Naive thymus-derived CD8-positive, alpha-beta T cell (primary cell): ENCODE measurements at regions not wholly inside any gene's neighbourhood (a gene's known extent, or its start where the extent isn't known, plus 50 kb on each side); places are given as distances from the start of the nearest gene placed in this dataset.
"Not testable (repeated sequence)": the region's sequence is repeated elsewhere in the genome, so short reads cannot be mapped to it uniquely, and the experiment has no call there.

Source experiments
- ATAC-seq, 2 donors: fragments of 150-1000 bp; cut with Tn5 transposase in 1 of 2; sonication (Bioruptor Pico), chemical (Tn5 transposase) in 1 of 2; 1 replicate in 1 of 2; 2 replicates in 1 of 2; pipeline ENCODE4 v1.10.0; 2021; ENCODE audit warnings: mild to moderate bottlenecking in 2 of 2, moderate library complexity in 2 of 2
- POLR2A ChIA-PET: fragments of 350-600 bp; sonication (Branson Sonifier 250); formaldehyde crosslinking; loops from one replicate; lab custom pipeline; 2021; ENCODE audit warnings: antibody characterized with exemption; lab: Charles Lee
- DNase-seq, 10 donors: peaks; one replicate each; pipeline versions ENCODE4 v3.0.0 to v3.0.0-alpha.2; 2020 to 2022
- H3K27ac Mint-ChIP-seq, 10 donors: one replicate each; pipeline ENCODE4 v1.8.0; 2020 to 2022; ENCODE audit warnings: mild to moderate bottlenecking in 10 of 10, mixed read lengths in 10 of 10, moderate library complexity in 4 of 10, inconsistent platforms in 1 of 10
- H3K27me3 Mint-ChIP-seq, 5 donors: one replicate each; pipeline ENCODE4 v1.8.0; 2021 to 2022; ENCODE audit warnings: mixed read lengths in 5 of 5
- H3K36me3 Mint-ChIP-seq, 3 donors: one replicate each; pipeline ENCODE4 v1.8.0; 2020 to 2022; ENCODE audit warnings: mixed read lengths in 3 of 3, mild to moderate bottlenecking in 2 of 3, inconsistent platforms in 1 of 3
- H3K4me1 Mint-ChIP-seq, 4 donors: one replicate each; pipeline ENCODE4 v1.8.0; 2021 to 2022; ENCODE audit warnings: mixed read lengths in 4 of 4
- H3K4me3 Mint-ChIP-seq, 10 donors: one replicate each; pipeline ENCODE4 v1.8.0; 2020 to 2022; ENCODE audit warnings: mild to moderate bottlenecking in 10 of 10, mixed read lengths in 10 of 10, moderate library complexity in 6 of 10, inconsistent platforms in 1 of 10
- H3K9me3 Mint-ChIP-seq, 9 donors: one replicate each; pipeline ENCODE4 v1.8.0; 2020 to 2022; ENCODE audit warnings: mixed read lengths in 9 of 9, mild to moderate bottlenecking in 3 of 9, inconsistent platforms in 1 of 9, moderate library complexity in 1 of 9

- peaks cover 0 to 3% (median 0%) of the 10 kb centered on the region in 5 donors for H3K27me3 Mint-ChIP-seq
- H3K4me1 Mint-ChIP-seq, result no peaks in the 10 kb centered on the region
Measured at GRCh38 chr11:101729406-101730078, 145.7 kb upstream of the TRPC6 start.

DNA sequence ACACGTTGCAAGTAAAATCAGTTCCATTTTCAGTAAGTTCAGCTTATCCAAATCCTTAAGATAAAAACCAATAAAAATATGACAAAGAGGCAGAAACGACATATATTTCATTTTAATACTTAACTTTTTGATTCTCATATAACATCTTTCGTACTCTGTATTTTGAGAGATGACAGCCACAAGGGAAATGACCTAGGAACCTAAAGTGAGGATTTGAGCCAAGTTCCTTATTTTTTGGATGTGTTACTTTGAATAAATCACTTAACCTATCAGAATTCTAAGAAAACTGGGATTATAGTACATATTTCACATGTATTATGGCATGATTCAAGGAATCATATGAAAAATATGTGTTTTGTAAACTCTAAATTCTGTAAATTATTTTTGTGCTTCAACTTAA is 143.6 kb upstream of the TRPC6 start:
- H3K27ac Mint-ChIP-seq, result no peak overlapping the region
- POLR2A ChIA-PET, result no interaction called here
- peaks cover 0 to 3% (median 0%) of the 10 kb centered on the region in 5 donors for H3K27me3 Mint-ChIP-seq
- ATAC-seq (no peak), DNase-seq (no peak)
- no peaks in the 10 kb centered on the region for H3K36me3 Mint-ChIP-seq
- no peaks in the 10 kb centered on the region for H3K4me1 Mint-ChIP-seq
- H3K4me3 Mint-ChIP-seq, result no peak overlapping the region
- peaks cover 0 to 2% (median 0%) of the 10 kb centered on the region in 9 donors for H3K9me3 Mint-ChIP-seq

More at GRCh38 chr11:101729406-101730078, 145.7 kb upstream of the TRPC6 start:
- POLR2A ChIA-PET, result no interaction called here
- ATAC-seq (no peak), DNase-seq (no peak)
- Mint-ChIP-seq H3K4me3 (no peak overlapping the region), H3K36me3 (no peaks in the 10 kb centered on the region), H3K27ac (no peak overlapping the region), H3K9me3 (peaks cover 0 to 2% (median 0%) of the 10 kb centered on the region in 9 donors)

GRCh38 chr11:101726988-101727387 is 143.2 kb upstream of the TRPC6 start:
- POLR2A ChIA-PET, result no interaction called here
- no peak overlapping the region for H3K4me3 Mint-ChIP-seq
- no peak overlapping the region for H3K27ac Mint-ChIP-seq
- H3K27me3 Mint-ChIP-seq, result peaks cover 0 to 3% (median 0%) of the 10 kb centered on the region in 5 donors
- DNase-seq, result no peak
- H3K9me3 Mint-ChIP-seq, result peaks cover 0 to 2% (median 0%) of the 10 kb centered on the region in 9 donors
- ATAC-seq, result no peak
- no peaks in the 10 kb centered on the region for H3K36me3 Mint-ChIP-seq
- no peaks in the 10 kb centered on the region for H3K4me1 Mint-ChIP-seq

DNA sequence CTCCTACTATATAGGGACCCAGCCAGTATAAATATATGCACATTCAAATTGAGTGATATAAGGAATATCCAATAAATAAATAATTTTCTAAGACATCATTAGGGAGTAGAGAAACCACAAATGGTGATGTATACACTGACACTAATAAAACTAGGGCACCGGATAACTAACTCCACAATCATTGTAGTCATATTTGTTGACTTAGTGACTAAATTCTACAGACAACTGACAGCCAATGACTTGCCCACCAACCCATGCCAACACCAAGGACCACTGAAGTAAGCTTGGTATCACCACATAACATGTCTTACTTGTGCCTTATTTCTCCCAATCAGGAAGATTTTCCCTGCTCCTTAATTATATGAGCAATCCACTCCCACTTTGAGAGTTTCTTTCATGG is 139.6 kb upstream of the TRPC6 start:
- Mint-ChIP-seq H3K4me3 (no peak overlapping the region), H3K36me3 (no peaks in the 10 kb centered on the region), H3K4me1 (no peaks in the 10 kb centered on the region), H3K27ac (no peak overlapping the region), H3K9me3 (peaks cover 0 to 15% (median 0%) of the 10 kb centered on the region in 9 donors), H3K27me3 (peaks cover 0 to 3% (median 0%) of the 10 kb centered on the region in 5 donors)
- DNase-seq (no peak), ATAC-seq (no peak)
- POLR2A ChIA-PET, result no interaction called here

DNA sequence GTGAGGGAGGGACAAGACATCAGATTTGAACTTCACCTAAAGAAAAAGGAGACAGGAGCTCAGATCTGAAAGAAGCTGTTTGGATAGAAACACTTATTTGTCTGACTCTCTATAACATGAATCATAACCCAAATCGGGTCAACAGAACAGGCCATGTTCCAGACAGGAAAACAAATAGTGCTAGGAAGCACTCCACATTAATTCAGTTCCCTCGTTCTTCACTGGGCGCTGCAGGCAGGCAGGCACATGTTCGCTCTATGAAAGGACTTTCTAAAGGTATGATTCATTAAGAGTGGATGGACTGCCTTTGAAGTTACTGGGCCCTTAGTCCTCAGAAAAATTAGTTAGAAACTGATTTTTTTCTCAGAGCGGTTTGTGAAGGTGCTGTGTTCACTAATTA is 137.5 kb upstream of the TRPC6 start:
- Mint-ChIP-seq H3K27me3 (peaks cover 0 to 3% (median 0%) of the 10 kb centered on the region in 5 donors), H3K36me3 (no peaks in the 10 kb centered on the region), H3K4me3 (no peak overlapping the region), H3K4me1 (no peaks in the 10 kb centered on the region), H3K27ac (no peak overlapping the region), H3K9me3 (peaks cover 0 to 15% (median 0%) of the 10 kb centered on the region in 9 donors)
- ATAC-seq (no peak), DNase-seq (no peak)
- POLR2A ChIA-PET, result no interaction called here

- no peak for ATAC-seq
- H3K4me3 Mint-ChIP-seq, result no peak overlapping the region
- H3K27ac Mint-ChIP-seq, result no peak overlapping the region
- no peaks in the 10 kb centered on the region for H3K4me1 Mint-ChIP-seq
- H3K27me3 Mint-ChIP-seq, result peaks cover 0 to 1% (median 0%) of the 10 kb centered on the region in 5 donors
- POLR2A ChIA-PET, result no interaction called here
- H3K36me3 Mint-ChIP-seq, result no peaks in the 10 kb centered on the region
- DNase-seq, result no peak
- peaks cover 0 to 15% (median 0%) of the 10 kb centered on the region in 9 donors for H3K9me3 Mint-ChIP-seq
Measured at GRCh38 chr11:101718402-101718801, 134.6 kb upstream of the TRPC6 start.

- DNase-seq (no peak), ATAC-seq (no peak)
- peaks cover 0 to 19% (median 2%) of the 10 kb centered on the region in 9 donors for H3K9me3 Mint-ChIP-seq
- H3K27me3 Mint-ChIP-seq, result no peaks in the 10 kb centered on the region
- H3K27ac Mint-ChIP-seq, result no peak overlapping the region
- H3K4me3 Mint-ChIP-seq, result no peak overlapping the region
- no peaks in the 10 kb centered on the region for H3K4me1 Mint-ChIP-seq
- POLR2A ChIA-PET, result no interaction called here
- H3K36me3 Mint-ChIP-seq, result no peaks in the 10 kb centered on the region
Measured at GRCh38 chr11:101717619-101718018, 133.8 kb upstream of the TRPC6 start.

- Mint-ChIP-seq H3K9me3 (peaks cover 0 to 22% (median 6%) of the 10 kb centered on the region in 9 donors), H3K36me3 (no peaks in the 10 kb centered on the region), H3K27me3 (no peaks in the 10 kb centered on the region), H3K27ac (no peak overlapping the region), H3K4me3 (no peak overlapping the region), H3K4me1 (no peaks in the 10 kb centered on the region)
- no peak for DNase-seq
- POLR2A ChIA-PET, result no interaction called here
- no peak for ATAC-seq
Measured at GRCh38 chr11:101715281-101715680, 131.5 kb upstream of the TRPC6 start.

DNA sequence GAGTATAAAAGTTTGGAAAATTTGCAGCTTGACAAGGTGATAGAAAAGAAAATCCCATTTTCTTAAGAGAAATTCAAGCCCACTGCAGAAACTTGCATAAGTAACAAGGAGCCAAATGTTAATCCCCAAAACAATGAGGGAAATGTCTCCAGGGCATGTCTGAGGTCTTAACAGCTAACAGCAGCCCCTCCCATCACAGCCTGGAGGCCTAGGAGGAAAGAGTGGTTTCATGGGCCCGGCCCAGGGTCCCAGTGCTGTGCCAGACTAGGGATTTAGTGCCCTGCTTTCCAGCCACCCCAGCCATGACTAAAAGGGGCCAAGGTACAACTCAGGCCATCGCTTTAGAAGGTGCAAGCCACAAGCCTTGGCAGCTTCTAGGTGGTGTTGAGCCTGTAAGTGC is 123.7 kb upstream of the TRPC6 start:
- Mint-ChIP-seq H3K4me1 (no peaks in the 10 kb centered on the region), H3K27me3 (peaks cover 0 to 10% (median 3%) of the 10 kb centered on the region in 5 donors), H3K9me3 (peaks cover 0 to 20% (median 6%) of the 10 kb centered on the region in 9 donors), H3K27ac (no peak overlapping the region), H3K4me3 (no peak overlapping the region), H3K36me3 (no peaks in the 10 kb centered on the region)
- ATAC-seq, result no peak
- POLR2A ChIA-PET, result no interaction called here
- no peak for DNase-seq

GRCh38 chr11:101706541-101706940 is 122.7 kb upstream of the TRPC6 start:
- Mint-ChIP-seq H3K27ac (no peak overlapping the region), H3K9me3 (peaks cover 0 to 11% (median 2%) of the 10 kb centered on the region in 9 donors), H3K27me3 (peaks cover 0 to 10% (median 3%) of the 10 kb centered on the region in 5 donors), H3K36me3 (no peaks in the 10 kb centered on the region), H3K4me3 (no peak overlapping the region), H3K4me1 (no peaks in the 10 kb centered on the region)
- no peak for ATAC-seq
- DNase-seq, result no peak
- POLR2A ChIA-PET, result no interaction called here

GRCh38 chr11:101705972-101706371 is 122.2 kb upstream of the TRPC6 start:
- Mint-ChIP-seq H3K36me3 (no peaks in the 10 kb centered on the region), H3K27me3 (peaks cover 0 to 10% (median 3%) of the 10 kb centered on the region in 5 donors), H3K27ac (no peak overlapping the region), H3K4me1 (no peaks in the 10 kb centered on the region), H3K4me3 (no peak overlapping the region), H3K9me3 (peaks cover 0 to 11% (median 2%) of the 10 kb centered on the region in 9 donors)
- DNase-seq (no peak), ATAC-seq (no peak)
- POLR2A ChIA-PET, result no interaction called here

GRCh38 chr11:101694869-101695268 is 111.1 kb upstream of the TRPC6 start:
- H3K9me3 Mint-ChIP-seq, H3K27ac Mint-ChIP-seq, DNase-seq, ATAC-seq, H3K36me3 Mint-ChIP-seq, H3K27me3 Mint-ChIP-seq, POLR2A ChIA-PET, H3K4me3 Mint-ChIP-seq, H3K4me1 Mint-ChIP-seq: not testable (repeated sequence)

GRCh38 chr11:101692980-101693379 is 109.2 kb upstream of the TRPC6 start:
- H3K36me3 Mint-ChIP-seq, result no peaks in the 10 kb centered on the region
- H3K4me3 Mint-ChIP-seq, result no peak overlapping the region
- peaks cover 2 to 23% (median 9%) of the 10 kb centered on the region in 9 donors for H3K9me3 Mint-ChIP-seq
- POLR2A ChIA-PET, result no interaction called here
- no peak for ATAC-seq
- H3K27ac Mint-ChIP-seq, result no peak overlapping the region
- DNase-seq, result no peak
- no peaks in the 10 kb centered on the region for H3K27me3 Mint-ChIP-seq
- H3K4me1 Mint-ChIP-seq, result no peaks in the 10 kb centered on the region

GRCh38 chr11:101686514-101686913 is 102.7 kb upstream of the TRPC6 start:
- no peaks in the 10 kb centered on the region for H3K36me3 Mint-ChIP-seq
- no peaks in the 10 kb centered on the region for H3K27me3 Mint-ChIP-seq
- ATAC-seq (no peak), DNase-seq (no peak)
- H3K27ac Mint-ChIP-seq, result no peak overlapping the region
- peaks cover 4 to 40% (median 9%) of the 10 kb centered on the region in 9 donors for H3K9me3 Mint-ChIP-seq
- no peak overlapping the region for H3K4me3 Mint-ChIP-seq
- no peaks in the 10 kb centered on the region for H3K4me1 Mint-ChIP-seq
- POLR2A ChIA-PET, result no interaction called here
